ENCODE measurements at regions not wholly inside any gene's neighbourhood (a gene's known extent, or its start where the extent isn't known, plus 50 kb on each side); places are given as distances from the start of the nearest gene placed in this dataset.

DNA sequence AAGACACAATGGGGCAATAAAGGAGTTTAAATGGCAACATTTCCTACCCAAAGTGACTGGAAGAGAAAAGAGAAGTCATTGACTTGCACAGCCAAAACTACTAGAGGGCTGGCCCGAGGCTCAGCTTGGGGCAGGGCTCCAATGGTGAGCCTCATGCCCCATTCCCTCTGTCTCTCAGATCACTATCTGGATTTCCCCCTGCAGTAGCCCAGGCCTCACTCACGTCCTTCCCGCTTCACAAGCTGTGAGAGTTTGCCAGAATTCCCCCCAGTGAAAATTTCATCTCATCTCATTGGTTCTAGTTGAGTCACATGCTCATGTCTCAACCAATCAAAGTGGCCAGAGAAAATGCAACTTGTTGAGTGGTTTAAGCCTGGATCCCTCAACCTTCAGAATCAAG, 181.3 kb downstream of the WDR11 start:
- TF ChIP-seq, protein P1, sequence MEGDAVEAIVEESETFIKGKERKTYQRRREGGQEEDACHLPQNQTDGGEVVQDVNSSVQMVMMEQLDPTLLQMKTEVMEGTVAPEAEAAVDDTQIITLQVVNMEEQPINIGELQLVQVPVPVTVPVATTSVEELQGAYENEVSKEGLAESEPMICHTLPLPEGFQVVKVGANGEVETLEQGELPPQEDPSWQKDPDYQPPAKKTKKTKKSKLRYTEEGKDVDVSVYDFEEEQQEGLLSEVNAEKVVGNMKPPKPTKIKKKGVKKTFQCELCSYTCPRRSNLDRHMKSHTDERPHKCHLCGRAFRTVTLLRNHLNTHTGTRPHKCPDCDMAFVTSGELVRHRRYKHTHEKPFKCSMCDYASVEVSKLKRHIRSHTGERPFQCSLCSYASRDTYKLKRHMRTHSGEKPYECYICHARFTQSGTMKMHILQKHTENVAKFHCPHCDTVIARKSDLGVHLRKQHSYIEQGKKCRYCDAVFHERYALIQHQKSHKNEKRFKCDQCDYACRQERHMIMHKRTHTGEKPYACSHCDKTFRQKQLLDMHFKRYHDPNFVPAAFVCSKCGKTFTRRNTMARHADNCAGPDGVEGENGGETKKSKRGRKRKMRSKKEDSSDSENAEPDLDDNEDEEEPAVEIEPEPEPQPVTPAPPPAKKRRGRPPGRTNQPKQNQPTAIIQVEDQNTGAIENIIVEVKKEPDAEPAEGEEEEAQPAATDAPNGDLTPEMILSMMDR (IDR thresholded peaks at IDR 0.05; ENCODE audit: insufficient read depth, missing control alignments) = no peak
- FAIRE-seq (no peak), DNase-seq (ENCODE audit: insufficient read length, low spot score) (no peak)

DNA sequence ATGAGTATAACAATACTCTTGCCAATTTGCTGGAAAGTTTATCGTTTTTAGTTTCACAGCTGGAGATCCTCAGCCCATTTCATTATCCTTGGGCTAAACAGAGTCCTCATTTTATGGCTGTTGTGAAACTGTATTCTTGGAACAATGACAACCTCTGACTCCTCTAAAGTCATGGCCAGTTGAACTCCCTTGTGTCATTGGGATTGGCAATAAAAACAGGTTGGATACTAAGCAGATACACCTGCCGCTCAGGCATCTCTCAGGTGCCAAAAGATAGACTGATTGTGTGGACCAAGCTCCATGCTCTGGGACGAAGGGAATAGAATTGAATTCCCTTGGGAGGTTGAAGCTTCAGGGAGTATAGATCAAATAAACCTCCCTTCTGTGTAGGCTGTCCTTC, 182.2 kb downstream of the WDR11 start:
- no peak for FAIRE-seq
- DNase-seq (ENCODE audit: insufficient read length, low spot score) = no peak
- TF ChIP-seq, protein P1 (IDR thresholded peaks at IDR 0.05; ENCODE audit: insufficient read depth, missing control alignments) = no peak

DNA sequence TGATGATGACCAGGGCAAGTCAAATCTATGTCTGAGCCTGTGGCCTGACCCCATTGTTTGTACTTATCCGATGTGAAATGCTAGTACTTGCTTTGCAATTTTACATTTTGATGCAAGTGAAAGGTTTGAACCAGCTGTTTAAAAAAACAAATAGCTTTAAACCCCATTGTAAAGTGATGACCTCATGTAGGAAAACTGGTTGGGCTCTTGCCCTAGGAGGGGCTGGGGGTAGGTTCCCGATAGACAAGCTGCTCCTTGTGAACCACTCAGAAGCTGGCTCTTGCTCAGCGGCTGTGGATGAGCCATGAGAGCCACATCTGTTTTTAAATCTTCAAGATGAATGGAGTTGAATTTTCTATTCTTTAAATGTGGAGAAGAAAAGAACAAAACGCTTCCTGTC, 185.3 kb downstream of the WDR11 start:
- TF ChIP-seq, protein P1 (IDR thresholded peaks at IDR 0.05; ENCODE audit: insufficient read depth, missing control alignments) = no peak
- FAIRE-seq (no peak), DNase-seq (ENCODE audit: insufficient read length, low spot score) (no peak)

DNA sequence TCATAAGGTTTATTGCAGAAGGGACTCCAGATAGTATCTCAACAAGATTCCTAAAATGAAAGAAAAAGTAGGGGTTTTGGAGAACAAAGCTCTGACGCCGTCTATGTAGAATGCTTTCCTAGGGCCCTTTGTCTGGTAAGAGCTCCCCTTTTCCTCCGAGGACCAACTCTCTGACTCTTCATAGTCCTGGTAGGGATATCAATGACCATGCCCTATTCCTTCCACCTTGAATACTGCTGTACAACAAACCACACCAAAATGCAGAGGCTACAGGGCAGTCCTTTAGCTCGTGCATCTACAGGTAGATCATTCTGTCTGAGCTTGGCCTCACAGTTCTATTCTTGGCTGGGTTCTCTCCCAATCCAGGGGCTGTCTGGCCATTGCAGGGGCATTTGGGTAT, 190.3 kb downstream of the WDR11 start:
- DNase-seq (ENCODE audit: insufficient read length, low spot score) (no peak), FAIRE-seq (no peak)
- TF ChIP-seq, protein P1 (IDR thresholded peaks at IDR 0.05; ENCODE audit: insufficient read depth, missing control alignments) = no peak

DNA sequence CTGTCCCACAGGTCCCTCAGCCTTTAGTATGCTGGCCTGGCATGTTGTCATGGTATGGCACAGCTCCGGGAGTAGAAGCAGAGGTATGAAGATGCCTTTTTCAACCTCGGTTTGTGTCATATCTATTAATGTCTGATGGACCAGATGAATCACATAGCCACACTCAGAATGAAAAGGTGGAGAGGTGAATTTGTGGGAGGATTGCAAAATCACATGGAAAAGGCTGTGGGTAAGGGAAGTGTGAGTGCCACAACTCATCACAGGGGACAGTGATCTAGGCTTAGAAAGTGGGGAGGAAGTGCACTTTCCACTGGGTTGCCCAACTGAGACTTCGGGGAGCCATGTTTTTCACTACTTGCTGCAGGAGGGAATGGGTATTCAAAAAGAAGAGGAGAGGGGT, 190.7 kb downstream of the WDR11 start:
- FAIRE-seq = no peak
- no peak for DNase-seq (ENCODE audit: insufficient read length, low spot score)
- TF ChIP-seq, protein P1 (IDR thresholded peaks at IDR 0.05; ENCODE audit: insufficient read depth, missing control alignments) = no peak

DNA sequence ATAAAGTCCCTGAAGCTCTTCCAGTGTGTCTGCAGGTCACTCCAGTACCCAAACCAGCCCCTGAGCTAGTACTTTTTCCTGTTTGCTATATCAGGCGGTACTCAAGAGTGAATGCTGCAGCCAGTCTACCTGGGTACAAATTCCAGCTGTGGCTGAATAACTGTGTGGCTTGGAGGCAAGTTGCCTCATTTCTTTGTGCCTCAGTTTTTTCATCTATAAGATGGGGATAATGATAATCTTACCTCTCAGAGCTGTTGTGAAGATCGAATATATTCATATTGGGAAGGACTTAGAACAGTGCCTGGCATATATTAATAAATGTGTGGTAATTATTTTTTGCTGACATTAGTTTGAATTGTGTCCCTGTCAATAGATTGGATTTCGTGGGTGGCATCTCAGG, 191.2 kb downstream of the WDR11 start:
- no peak for FAIRE-seq
- TF ChIP-seq, protein P1 (IDR thresholded peaks at IDR 0.05; ENCODE audit: insufficient read depth, missing control alignments) = no peak

DNA sequence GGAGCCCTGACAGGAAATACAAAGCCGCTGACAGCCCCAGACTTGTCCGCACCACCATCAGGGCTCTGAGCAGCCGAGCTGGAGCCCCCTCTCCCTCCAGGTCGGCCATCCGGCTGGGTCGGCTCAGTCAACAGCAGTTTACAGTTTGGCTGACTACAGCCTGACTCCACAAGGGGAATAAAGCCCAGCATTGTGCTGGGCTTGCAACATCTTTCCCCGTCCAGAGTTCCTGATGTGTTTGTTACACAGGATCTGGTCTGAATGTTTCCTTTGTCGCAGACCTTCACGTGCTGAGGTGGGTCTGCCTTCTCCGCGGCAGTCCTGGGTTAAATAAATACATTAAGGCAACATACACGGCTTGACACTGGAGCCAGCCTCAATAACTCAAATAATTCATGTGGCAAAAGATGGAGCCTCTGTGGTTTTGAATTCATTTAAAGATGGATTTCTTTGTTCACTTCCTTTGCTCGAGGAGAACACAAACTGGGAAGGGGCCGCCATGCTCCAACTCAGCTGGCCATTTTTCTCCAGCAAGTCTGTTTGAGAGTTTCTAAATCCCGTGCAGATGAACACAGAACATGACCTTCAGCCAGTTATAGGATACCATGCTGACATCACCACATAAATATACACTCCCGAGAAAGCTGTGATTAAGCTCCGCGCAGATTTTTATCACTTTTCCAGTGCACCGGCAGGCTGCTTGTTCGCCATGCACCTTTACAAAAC, 192.1 kb downstream of the WDR11 start:
- TF ChIP-seq, protein P1 (IDR thresholded peaks at IDR 0.05; ENCODE audit: insufficient read depth, missing control alignments) = no peak
- DNase-seq (ENCODE audit: insufficient read length, low spot score) (no peak), FAIRE-seq (no peak)

More for the DNA sequence above, 191.2 kb downstream of the WDR11 start:
- DNase-seq (ENCODE audit: insufficient read length, low spot score) = no peak
